ENCODE measurements at regions not wholly inside any gene's neighbourhood (a gene's known extent, or its start where the extent isn't known, plus 50 kb on each side); places are given as distances from the start of the nearest gene placed in this dataset.

DNA sequence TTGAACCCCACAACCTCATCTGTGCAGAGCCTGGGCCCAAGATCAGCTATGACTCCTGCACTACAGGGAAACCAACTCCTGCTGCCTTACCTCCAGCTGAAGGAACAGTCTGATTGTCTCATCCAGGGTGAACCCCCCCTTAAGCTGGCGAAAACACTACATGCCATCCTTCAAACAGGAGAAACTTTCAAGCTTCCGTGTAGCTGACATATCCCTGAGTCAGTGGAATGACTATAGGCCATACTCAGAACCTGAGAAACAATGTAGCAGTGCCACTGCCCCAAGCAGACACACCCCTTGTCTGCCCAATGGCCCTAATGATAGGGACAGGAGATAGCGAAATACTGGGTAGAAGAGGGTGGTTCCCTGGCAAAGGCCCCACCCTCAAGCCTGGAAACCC is 213.6 kb upstream of the PGRMC2 start:
- no peak for DNase-seq (ENCODE audit: low read depth in 1 of 2, low spot score in 1 of 2)

DNA sequence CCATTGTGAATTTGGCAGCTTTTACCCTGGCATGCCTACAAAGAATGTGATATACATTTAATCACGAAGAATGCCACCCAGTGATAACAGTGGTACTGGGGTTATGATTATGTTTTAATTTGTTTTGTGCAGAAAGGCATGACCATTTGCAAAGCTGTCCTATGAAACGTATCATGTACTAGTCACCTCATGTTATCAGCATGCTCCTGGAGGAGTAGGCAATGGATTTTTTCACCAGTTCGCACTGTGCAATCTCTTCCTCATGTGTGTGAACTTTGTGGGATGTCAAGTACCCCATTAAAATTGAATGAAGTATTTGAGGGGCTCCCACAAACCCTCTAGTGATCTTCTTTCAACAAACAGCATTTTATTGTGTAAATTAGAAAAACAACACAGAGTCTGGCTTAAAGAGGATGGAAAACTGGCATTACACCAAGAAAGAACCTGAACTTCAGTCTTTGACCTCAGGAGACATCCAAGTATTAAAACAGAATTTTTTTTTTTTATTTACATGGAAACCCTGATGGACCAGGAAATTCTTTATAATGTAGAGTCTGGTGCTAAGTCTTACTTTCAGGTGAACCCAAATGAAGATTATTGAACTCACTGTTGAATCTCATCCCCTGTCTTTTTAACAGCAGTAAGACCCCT is 200.6 kb upstream of the PGRMC2 start:
- no peak for DNase-seq (ENCODE audit: low read depth in 1 of 2, low spot score in 1 of 2)

DNA sequence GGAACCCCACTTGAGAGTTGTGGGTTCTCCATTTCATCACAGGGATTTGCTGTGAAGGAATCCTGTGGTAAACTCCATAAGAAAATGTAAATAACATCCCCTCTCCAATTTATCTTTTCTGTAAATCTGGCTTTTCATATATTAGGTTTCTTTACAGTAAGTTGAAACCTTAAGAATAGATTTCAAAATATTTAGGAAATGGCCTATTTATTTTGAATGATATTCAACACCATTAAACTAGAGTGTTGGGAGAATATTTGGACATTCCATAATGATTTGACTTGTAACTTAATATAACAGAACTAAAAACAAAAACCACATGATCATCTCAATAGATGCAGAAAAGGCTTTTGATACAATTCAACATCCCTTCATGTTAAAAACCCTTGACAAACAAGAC is 197.3 kb upstream of the PGRMC2 start:
- no peak for DNase-seq (ENCODE audit: low read depth in 1 of 2, low spot score in 1 of 2)

DNA sequence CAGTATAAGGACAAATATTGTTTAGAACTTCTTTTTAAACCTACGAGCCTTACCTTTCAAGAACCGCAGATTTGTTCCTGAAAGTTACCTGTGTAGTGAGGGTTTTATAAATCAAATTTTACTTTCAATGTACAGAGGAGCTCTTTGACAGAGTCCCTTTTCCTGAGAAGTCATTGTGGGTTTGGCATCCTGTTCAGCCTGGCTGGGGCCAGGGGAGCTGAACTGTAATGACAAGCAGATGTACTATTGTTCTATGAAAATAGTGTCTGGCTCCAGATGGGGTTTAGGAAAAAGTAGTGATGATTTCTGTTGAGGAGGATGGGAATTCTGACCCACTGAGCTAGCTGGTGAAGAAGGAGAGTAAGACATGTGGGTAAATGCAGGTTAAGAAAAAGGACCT is 196.2 kb upstream of the PGRMC2 start:
- DNase-seq (ENCODE audit: low read depth in 1 of 2, low spot score in 1 of 2), result no peak

DNA sequence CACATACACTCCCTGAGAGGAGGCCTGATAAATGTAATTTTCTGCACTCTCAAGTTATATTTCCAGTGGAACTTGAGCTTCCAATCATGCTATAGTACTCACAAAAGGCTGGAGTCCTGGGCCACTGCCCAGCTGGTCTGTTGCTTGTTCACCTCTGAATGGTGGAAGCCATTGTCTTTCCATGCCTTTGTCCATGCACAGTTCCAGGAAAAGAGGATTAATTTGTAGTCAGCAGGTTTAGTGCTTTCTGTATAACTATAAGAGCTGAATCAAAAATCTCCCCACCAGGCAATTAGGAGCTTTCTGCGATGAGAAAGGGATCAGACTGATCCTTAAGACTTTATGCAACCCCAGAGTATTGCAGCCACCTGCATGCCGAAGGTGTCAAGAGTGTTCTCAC is 195.4 kb upstream of the PGRMC2 start:
- DNase-seq (ENCODE audit: low read depth in 1 of 2, low spot score in 1 of 2), result no peak

GRCh38 chr4:128481752-128482480 is 194.3 kb upstream of the PGRMC2 start:
- DNase-seq (ENCODE audit: low read depth in 1 of 2, low spot score in 1 of 2), result no peak

- DNase-seq (ENCODE audit: low read depth in 1 of 2, low spot score in 1 of 2), result no peak
Measured at GRCh38 chr4:128480945-128481344, 193.3 kb upstream of the PGRMC2 start.

DNA sequence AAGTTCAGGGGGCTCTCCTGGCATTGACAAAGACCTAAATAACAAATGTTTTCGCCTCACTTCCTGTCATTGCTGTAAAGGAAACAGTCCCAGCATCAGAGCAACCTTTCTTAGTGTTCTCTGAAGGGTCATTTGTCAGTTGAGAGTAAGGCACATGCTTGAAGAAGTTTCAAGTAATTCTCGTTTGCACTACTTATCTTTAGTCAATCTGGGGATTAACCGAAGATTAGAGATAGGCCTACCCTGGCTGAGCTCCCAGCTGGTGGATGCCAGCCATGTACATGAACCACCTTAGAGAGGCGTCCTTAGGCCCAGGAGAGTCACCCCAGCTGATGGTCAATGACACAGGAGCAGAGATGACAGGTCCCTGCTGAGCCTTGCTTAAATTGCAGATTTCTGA is 189.9 kb upstream of the PGRMC2 start:
- DNase-seq (ENCODE audit: low read depth in 1 of 2, low spot score in 1 of 2), result no peak

GRCh38 chr4:128475597-128475996 is 188.0 kb upstream of the PGRMC2 start:
- no peak for DNase-seq (ENCODE audit: low read depth in 1 of 2, low spot score in 1 of 2)

DNA sequence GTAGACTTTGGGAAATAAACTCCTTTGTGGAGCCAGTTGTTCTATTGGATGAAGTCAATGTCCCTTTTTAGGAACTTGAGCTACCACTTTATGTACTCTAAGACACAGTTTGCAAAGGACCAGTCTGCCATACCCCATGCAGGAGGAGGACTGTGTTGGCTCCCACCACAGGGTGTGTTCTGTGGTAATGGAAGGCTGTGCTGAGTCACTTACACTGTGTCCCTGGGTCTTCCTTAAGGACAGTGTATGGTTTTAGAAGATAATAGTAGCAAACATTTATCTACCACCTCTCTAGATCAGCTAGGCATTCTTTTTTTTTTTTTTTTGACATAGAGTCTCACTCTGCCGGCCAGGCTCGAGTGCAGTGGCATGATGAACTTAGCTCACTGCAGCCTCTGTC is 184.0 kb upstream of the PGRMC2 start:
- DNase-seq (ENCODE audit: low read depth in 1 of 2, low spot score in 1 of 2), result no peak

GRCh38 chr4:128470492-128471053 is 183.0 kb upstream of the PGRMC2 start:
- DNase-seq (ENCODE audit: low read depth in 1 of 2, low spot score in 1 of 2), result no peak

- DNase-seq (ENCODE audit: low read depth in 1 of 2, low spot score in 1 of 2), result no peak
Measured at GRCh38 chr4:128468123-128468989, 180.7 kb upstream of the PGRMC2 start.

- no peak for DNase-seq (ENCODE audit: low read depth in 1 of 2, low spot score in 1 of 2)
Measured at GRCh38 chr4:128465523-128465922, 177.9 kb upstream of the PGRMC2 start.

DNA sequence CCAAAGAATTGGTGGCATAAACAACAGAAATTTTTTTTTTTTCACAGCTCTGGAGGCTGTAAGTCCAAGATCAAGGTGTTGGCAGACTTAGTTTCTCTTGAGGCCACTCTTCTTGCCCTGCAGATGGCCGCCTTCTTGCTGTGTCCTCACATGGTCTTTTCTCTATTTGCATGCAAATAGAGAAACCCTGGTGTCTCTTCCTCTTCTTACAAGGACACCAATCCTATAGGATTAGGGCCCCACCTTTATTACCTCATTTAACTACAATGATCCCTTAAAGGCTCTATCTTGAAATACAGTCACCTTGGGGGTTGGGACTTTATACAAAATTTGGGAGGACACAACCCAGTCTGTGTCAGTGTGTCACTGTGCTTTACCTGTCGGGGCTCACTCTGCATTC is 175.4 kb upstream of the PGRMC2 start:
- DNase-seq (ENCODE audit: low read depth in 1 of 2, low spot score in 1 of 2), result no peak

- DNase-seq (ENCODE audit: low read depth in 1 of 2, low spot score in 1 of 2), result no peak
Measured at GRCh38 chr4:128462103-128462783, 174.6 kb upstream of the PGRMC2 start.

GRCh38 chr4:128461291-128462102 is 173.9 kb upstream of the PGRMC2 start:
- no peak for DNase-seq (ENCODE audit: low read depth in 1 of 2, low spot score in 1 of 2)

DNA sequence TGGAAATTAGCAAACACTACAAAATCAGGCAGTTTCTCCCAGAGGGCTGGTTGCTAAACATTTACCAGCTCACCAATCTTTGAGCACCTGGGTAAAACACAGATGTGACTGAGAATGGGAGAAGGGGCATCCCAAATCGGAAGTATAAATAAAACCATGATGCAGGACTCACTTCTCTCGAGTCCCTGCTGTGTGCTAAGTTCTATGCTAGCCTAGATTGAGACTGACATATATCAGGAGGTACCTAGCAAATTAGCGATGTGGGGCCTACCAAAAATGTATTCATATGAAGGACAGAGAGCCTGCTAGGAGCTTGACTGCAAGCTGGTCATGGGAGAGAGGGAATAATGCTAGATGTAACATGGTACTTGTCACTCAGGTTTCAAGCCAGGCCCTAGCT is 171.9 kb upstream of the PGRMC2 start:
- no peak for DNase-seq (ENCODE audit: low read depth in 1 of 2, low spot score in 1 of 2)

GRCh38 chr4:128458816-128459215 is 171.2 kb upstream of the PGRMC2 start:
- DNase-seq (ENCODE audit: low read depth in 1 of 2, low spot score in 1 of 2), result no peak

DNA sequence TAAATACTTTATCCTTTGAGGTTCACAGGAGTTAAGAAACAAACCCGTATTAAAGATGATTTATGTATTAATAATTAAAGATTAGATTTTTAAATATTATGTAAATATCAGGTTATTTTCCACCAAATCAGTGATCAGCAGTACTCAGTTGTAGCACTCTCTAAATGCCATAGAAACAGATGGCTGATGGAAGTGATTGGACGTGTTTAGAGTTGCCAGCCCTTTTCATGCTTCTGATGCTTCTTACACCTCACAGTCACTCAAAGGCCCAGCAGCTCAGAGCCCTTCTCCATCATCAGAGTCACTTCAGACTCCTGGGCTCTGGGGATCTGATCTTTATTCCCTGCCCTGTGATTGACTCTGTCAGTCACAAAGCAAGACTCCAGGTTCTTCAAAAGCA is 170.1 kb upstream of the PGRMC2 start:
- no peak for DNase-seq (ENCODE audit: low read depth in 1 of 2, low spot score in 1 of 2)

DNA sequence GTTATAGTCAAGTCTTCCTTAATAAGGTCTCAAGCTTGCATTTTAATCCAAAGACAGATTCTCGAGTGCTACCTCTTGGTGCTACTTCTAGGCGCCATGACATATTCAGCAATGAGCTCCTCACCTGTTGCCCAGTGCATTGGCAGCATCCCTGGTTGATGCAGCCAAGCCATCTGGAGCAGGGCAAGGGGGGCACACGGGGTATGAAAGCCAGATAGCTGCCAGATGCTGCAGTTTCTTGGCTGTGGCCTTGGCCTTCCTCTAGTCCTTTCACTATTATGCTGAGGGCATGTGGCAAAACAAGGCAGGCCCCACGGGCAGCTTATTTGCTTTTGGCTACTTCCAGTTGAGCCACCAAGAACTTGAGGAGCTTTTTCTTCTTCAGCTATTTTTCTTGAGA is 168.6 kb upstream of the PGRMC2 start:
- DNase-seq (ENCODE audit: low read depth in 1 of 2, low spot score in 1 of 2), result no peak

All from activated CD4-positive, alpha-beta T cell treated with anti-CD3 and anti-CD28 coated beads, Interleukin-2, amount 50 U/mL, for 24 hours (primary cell).